H1 (cell line): ENCODE measurements at regions not wholly inside any gene's neighbourhood (a gene's known extent, or its start where the extent isn't known, plus 50 kb on each side); places are given as distances from the start of the nearest gene placed in this dataset.

Experiments used
- CTCF ChIA-PET: fragments of 300-600 bp; sonication (Branson Sonifier 250); formaldehyde crosslinking; loops from one replicate; lab custom pipeline; 2021; ENCODE audit not compliant: partially characterized antibody; lab: Charles Lee
- POLR2A ChIA-PET: fragments of 300-600 bp; sonication (Branson Sonifier 250); formaldehyde crosslinking; loops from one replicate; lab custom pipeline; 2021; ENCODE audit warnings: inconsistent platforms; ENCODE audit not compliant: partially characterized antibody; lab: Charles Lee
- DNase-seq, 2 experiments: peaks; one replicate each; pipeline versions ENCODE4 v3.0.0 to v3.0.0-alpha.2; 2010 to 2022; ENCODE audit warnings: low spot score in 2 of 2, low read depth in 1 of 2, mixed read lengths in 1 of 2
- FAIRE-seq: peaks from 2 replicates; lab custom pipeline; 2011; peaks lifted over from hg19 to GRCh38; lab: Jason Lieb, UNC
- H2AFZ ChIP-seq: 2 replicates; pipeline ENCODE4 v1.8.1; 2012; ENCODE audit warnings: low read length, inconsistent platforms
- H2AK5ac ChIP-seq: 2 replicates; pipeline ENCODE4 v1.6.1; 2013; ENCODE audit warnings: low read depth, low read length
- H2BK120ac ChIP-seq: replicated peaks from 2 replicates; pipeline ENCODE3; 2013; ENCODE audit warnings: low read depth, low read length, inconsistent platforms
- H2BK12ac ChIP-seq: 2 replicates; pipeline ENCODE4 v1.6.1; 2013; ENCODE audit warnings: low read depth, low read length
- H2BK15ac ChIP-seq: 2 replicates; pipeline ENCODE4 v1.6.1; 2013; ENCODE audit warnings: low read length
- H2BK20ac ChIP-seq: 2 replicates; pipeline ENCODE4 v1.6.1; 2013; ENCODE audit warnings: low read length
- H2BK5ac ChIP-seq: 2 replicates; pipeline ENCODE4 v1.6.1; 2013; ENCODE audit warnings: low read depth, low read length
- H3K14ac ChIP-seq: 2 replicates; pipeline ENCODE4 v1.6.1; 2013; ENCODE audit warnings: inconsistent platforms; ENCODE audit not compliant: insufficient read length
- H3K18ac ChIP-seq: 2 replicates; pipeline ENCODE4 v1.6.1; 2013; ENCODE audit warnings: low read length; ENCODE audit errors: extremely low read depth
- H3K23ac ChIP-seq: 2 replicates; pipeline ENCODE4 v1.6.1; 2013; ENCODE audit warnings: inconsistent platforms; ENCODE audit not compliant: insufficient read length
- H3K23me2 ChIP-seq: 2 replicates; pipeline ENCODE4 v1.6.1; 2013; ENCODE audit warnings: low read depth, low read length
- H3K27ac ChIP-seq: 2 replicates; pipeline ENCODE4 v1.6.1; 2011; ENCODE audit warnings: low read depth, low read length, inconsistent platforms
- H3K27me3 ChIP-seq, 4 experiments: replicated peaks in 1 of 4; 1 replicate in 1 of 4; 2 replicates in 3 of 4; pipeline versions ENCODE4 v1.6.1 to v1.8.1; 2011 to 2013; ENCODE audit warnings: low read length in 3 of 4, mild to moderate bottlenecking in 3 of 4, inconsistent platforms in 2 of 4, mixed read lengths in 2 of 4, moderate library complexity in 1 of 4; ENCODE audit not compliant: control insufficient read depth in 3 of 4, insufficient read depth in 3 of 4; ENCODE audit errors: extremely low read depth in 1 of 4
- H3K36me3 ChIP-seq, 4 experiments: 2 replicates each; pipeline versions ENCODE4 v1.6.1 to v1.8.1; 2011 to 2013; ENCODE audit warnings: mild to moderate bottlenecking in 4 of 4, low read length in 3 of 4, moderate library complexity in 2 of 4, control low read depth in 1 of 4, inconsistent platforms in 1 of 4; ENCODE audit not compliant: insufficient read depth in 4 of 4, control insufficient read depth in 2 of 4
- H3K4ac ChIP-seq: replicated peaks from 2 replicates; pipeline ENCODE3; 2013; ENCODE audit warnings: low read length, low read depth, mixed read lengths, inconsistent platforms; ENCODE audit not compliant: insufficient read length
- H3K4me1 ChIP-seq, 4 experiments: replicated peaks in 1 of 4; 1 replicate in 1 of 4; 2 replicates in 3 of 4; pipeline versions ENCODE4 v1.6.1 to v1.8.1; 2011 to 2013; ENCODE audit warnings: low read length in 3 of 4, inconsistent platforms in 2 of 4, mixed read lengths in 1 of 4; ENCODE audit not compliant: insufficient read depth in 4 of 4, control insufficient read depth in 3 of 4
- H3K4me2 ChIP-seq, 2 experiments: 2 replicates each; pipeline versions ENCODE4 v1.6.1 to v1.8.1; 2011 to 2013; ENCODE audit warnings: low read depth in 2 of 2, low read length in 2 of 2, control low read depth in 1 of 2, inconsistent platforms in 1 of 2, mild to moderate bottlenecking in 1 of 2; ENCODE audit not compliant: insufficient read depth in 1 of 2
- H3K4me3 ChIP-seq, 4 experiments: fragments of 200-600, 300-600 bp in 1 of 4; sonication (generic), shearing (Covaris generic), sonication (Bioruptor Twin) in 1 of 4; 2 replicates each; pipeline versions ENCODE4 v1.5.1 to v1.8.1; 2011 to 2016; ENCODE audit warnings: low read length in 4 of 4, low read depth in 3 of 4, control low read depth in 2 of 4, inconsistent platforms in 2 of 4, mild to moderate bottlenecking in 2 of 4, mixed read lengths in 1 of 4, moderate library complexity in 1 of 4; ENCODE audit not compliant: insufficient read depth in 2 of 4; ENCODE audit errors: extremely low read depth in 1 of 4
- H3K56ac ChIP-seq: replicated peaks from 2 replicates; pipeline ENCODE3; 2013; ENCODE audit warnings: low read depth, mild to moderate bottlenecking, mixed read lengths, low read length, inconsistent platforms; ENCODE audit not compliant: insufficient read length
- H3K79me1 ChIP-seq: 2 replicates; pipeline ENCODE4 v1.6.1; 2013; ENCODE audit warnings: low read depth, low read length, control low read depth
- H3K79me2 ChIP-seq, 2 experiments: 2 replicates each; pipeline versions ENCODE4 v1.6.1 to v1.8.1; 2012 to 2013; ENCODE audit warnings: low read length in 2 of 2, mild to moderate bottlenecking in 2 of 2, inconsistent platforms in 1 of 2; ENCODE audit not compliant: insufficient read depth in 2 of 2, control insufficient read depth in 1 of 2
- H3K9ac ChIP-seq, 4 experiments: replicated peaks in 1 of 4; 1 replicate in 1 of 4; 2 replicates in 3 of 4; pipeline versions ENCODE4 v1.6.1 to v1.8.1; 2011 to 2013; ENCODE audit warnings: low read depth in 3 of 4, low read length in 3 of 4, control low read depth in 2 of 4, mild to moderate bottlenecking in 2 of 4, moderate library complexity in 2 of 4, inconsistent platforms in 1 of 4; ENCODE audit errors: extremely low read depth in 1 of 4
- H3K9me3 ChIP-seq, 2 experiments: 2 replicates each; pipeline versions ENCODE4 v1.6.1 to v1.8.1; 2012 to 2013; ENCODE audit warnings: mild to moderate bottlenecking in 2 of 2, moderate library complexity in 2 of 2, control low read depth in 1 of 2, inconsistent platforms in 1 of 2, low read depth in 1 of 2, low read length in 1 of 2, mixed read lengths in 1 of 2; ENCODE audit not compliant: insufficient read depth in 2 of 2
- H4K20me1 ChIP-seq, 2 experiments: replicated peaks in 1 of 2; 2 replicates each; pipeline versions ENCODE3 to v1.8.1; 2011 to 2013; ENCODE audit warnings: inconsistent platforms in 2 of 2, low read length in 2 of 2, mild to moderate bottlenecking in 1 of 2; ENCODE audit not compliant: insufficient read depth in 2 of 2, control insufficient read depth in 1 of 2
- H4K5ac ChIP-seq: 2 replicates; pipeline ENCODE4 v1.6.1; 2013; ENCODE audit warnings: low read length, low read depth, mixed read lengths, inconsistent platforms; ENCODE audit not compliant: insufficient read length
- H4K8ac ChIP-seq: 2 replicates; pipeline ENCODE4 v1.8.0; 2013; ENCODE audit warnings: mild to moderate bottlenecking, moderate library complexity, low read length, inconsistent platforms; ENCODE audit not compliant: insufficient read depth; ENCODE audit errors: extremely low read depth
- H4K91ac ChIP-seq: replicated peaks from 2 replicates; pipeline ENCODE3; 2013; ENCODE audit warnings: low read length, mixed read lengths, inconsistent platforms; ENCODE audit not compliant: insufficient read length
- CBX8 ChIP-seq: fragments of 300-800, 300-1000 bp; sonication (generic); IDR thresholded peaks from 2 replicates; pipeline ENCODE4 v1.7.1; 2016; ENCODE audit warnings: low read depth, low read length, borderline replicate concordance
- CHD1 ChIP-seq: IDR thresholded peaks from 2 replicates; pipeline ENCODE4 v1.6.1; 2012; ENCODE audit warnings: low read depth, low read length, improper control_type of control experiment
- EZH2 ChIP-seq: fragments of 200-600 bp; sonication (generic); IDR thresholded peaks from 2 replicates; pipeline ENCODE4 v1.7.1; 2012; ENCODE audit warnings: low read depth, mild to moderate bottlenecking, moderate library complexity, low read length, inconsistent platforms; ENCODE audit not compliant: severe bottlenecking
- HDAC2 ChIP-seq, 2 experiments: fragments of 300-600 bp in 1 of 2; sonication (generic) in 1 of 2; IDR thresholded peaks; 2 replicates each; pipeline ENCODE4 v1.6.1; 2011 to 2012; ENCODE audit warnings: low read depth in 2 of 2, low read length in 2 of 2, mild to moderate bottlenecking in 2 of 2, moderate library complexity in 2 of 2, borderline replicate concordance in 1 of 2, inconsistent platforms in 1 of 2
- JUND ChIP-seq: IDR thresholded peaks from 2 replicates; pipeline ENCODE4 v1.6.1; 2011; ENCODE audit warnings: mild to moderate bottlenecking, improper control_type of control experiment, low read length
- KDM4A ChIP-seq: IDR thresholded peaks from one replicate; pipeline ENCODE4 v1.7.1; 2012; ENCODE audit warnings: low read depth, mild to moderate bottlenecking, moderate library complexity, low read length, inconsistent platforms; ENCODE audit not compliant: severe bottlenecking
- NRF1 ChIP-seq: IDR thresholded peaks from 2 replicates; pipeline ENCODE4 v1.6.1; 2011; ENCODE audit warnings: mild to moderate bottlenecking, low read depth, low read length, improper control_type of control experiment
- RXRA ChIP-seq: IDR thresholded peaks from 2 replicates; pipeline ENCODE4 v1.6.1; 2011; ENCODE audit warnings: low read depth, mild to moderate bottlenecking, low read length, moderate library complexity; ENCODE audit not compliant: insufficient read depth
- SIRT6 ChIP-seq: IDR thresholded peaks from one replicate; pipeline ENCODE4 v1.7.1; 2012; ENCODE audit warnings: low read length, inconsistent platforms
- SP1 ChIP-seq: IDR thresholded peaks from 2 replicates; pipeline ENCODE4 v1.6.1; 2011; ENCODE audit warnings: low read depth, low read length
- WGBS, 2 experiments: shearing (Covaris generic) in 1 of 2; methylation state at CpG; one replicate each; pipeline versions ENCODE4 v1.1.6 to v1.1.7; 2013 to 2015; ENCODE audit warnings: low lambda C conversion rate in 2 of 2, mixed read lengths in 2 of 2, inconsistent platforms in 1 of 2, low coverage in 1 of 2, missing lambda C conversion rate in 1 of 2; ENCODE audit not compliant: insufficient replicate concordance in 2 of 2, insufficient coverage in 1 of 2, insufficient read length in 1 of 2; ENCODE audit errors: extremely low coverage in 1 of 2, missing lambda C conversion rate in 1 of 2; 5-methylcytosine and 5-hydroxymethylcytosine counted together
- TF ChIP-seq, protein P1 (sequence below): IDR thresholded peaks from 2 replicates; pipeline ENCODE4 v1.6.1; 2012; ENCODE audit warnings: inconsistent platforms

DNA sequence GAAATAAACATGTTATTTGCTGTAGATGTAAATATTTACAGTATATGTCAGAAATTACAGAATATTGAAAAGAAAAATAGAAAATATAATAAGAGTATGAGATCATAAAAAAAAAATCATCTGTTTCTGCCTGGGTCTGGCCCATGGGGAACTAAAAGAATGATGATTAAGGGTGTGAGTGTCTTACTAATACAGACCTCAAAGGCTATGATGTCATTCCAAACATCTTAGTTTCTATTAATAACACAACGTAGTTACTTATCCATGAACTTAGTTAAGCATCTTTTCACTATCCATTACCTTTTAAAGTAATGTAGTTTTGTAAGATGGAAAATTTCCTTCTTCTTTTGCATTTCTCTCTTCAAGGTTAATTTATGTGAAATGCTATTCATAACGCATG lies 542.7 kb upstream of the TSPY4 start (continued):
- no peak for TF ChIP-seq CBX8

DNA sequence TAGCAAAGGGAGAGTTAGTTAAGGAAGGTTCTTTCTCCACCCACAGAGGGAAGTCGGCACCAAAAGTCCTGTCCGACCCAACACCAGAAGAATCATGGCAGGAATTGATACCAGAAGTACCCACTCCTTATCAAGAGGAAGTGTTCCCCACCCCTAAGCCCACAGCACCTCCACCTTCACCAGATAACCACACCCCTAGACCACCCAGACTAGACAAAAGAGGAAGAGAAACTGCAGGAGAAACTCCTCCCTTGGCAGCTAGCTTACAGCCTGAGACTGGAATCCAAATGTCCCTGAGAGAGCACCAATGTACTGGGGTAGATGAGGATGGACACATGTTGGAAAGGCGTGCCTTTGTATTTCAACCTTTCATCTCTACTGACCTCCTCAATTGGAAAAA lies 532.9 kb upstream of the TSPY4 start:
- no peaks in the 10 kb centered on the region for H3K4me1 ChIP-seq
- peaks cover 5 to 31% of the 10 kb centered on the region in 2 experiments; a peak in 3 of 4 replicates for H3K9me3 ChIP-seq
- H3K4ac ChIP-seq = no peak overlapping the region
- H3K23ac ChIP-seq = no peak overlapping the region
- H2BK20ac ChIP-seq = no peak overlapping the region
- POLR2A ChIA-PET = no interaction called here
- H3K27me3 ChIP-seq = no peaks in the 10 kb centered on the region
- FAIRE-seq (no peak), DNase-seq (no peak)
- H4K20me1 ChIP-seq = no peaks in the 10 kb centered on the region
- H3K23me2 ChIP-seq = no peaks in the 10 kb centered on the region
- H3K9ac ChIP-seq = no peak overlapping the region
- no peak overlapping the region for H2BK12ac ChIP-seq
- H3K79me2 ChIP-seq = no peaks in the 10 kb centered on the region
- H2AFZ ChIP-seq = no peak overlapping the region
- H3K18ac ChIP-seq = no peak overlapping the region
- WGBS, 2 experiments = 100% methylated on average over 1 of the region's 3 CpGs; no CpG with 5 or more reads in 1 of the 2 experiments
- no peak overlapping the region for H4K5ac ChIP-seq
- no peak overlapping the region for H3K27ac ChIP-seq
- H2BK120ac ChIP-seq = no peak overlapping the region
- H4K8ac ChIP-seq = no peak overlapping the region
- H2BK15ac ChIP-seq = no peak overlapping the region
- no peak overlapping the region for H2AK5ac ChIP-seq
- no peak overlapping the region for H2BK5ac ChIP-seq
- no peaks in the 10 kb centered on the region for H3K79me1 ChIP-seq
- no peak overlapping the region for H3K14ac ChIP-seq
- H3K56ac ChIP-seq = no peak overlapping the region
- CTCF ChIA-PET = no interaction called here
- no peak overlapping the region for H3K4me3 ChIP-seq
- no peak overlapping the region for H3K4me2 ChIP-seq
- H4K91ac ChIP-seq = no peak overlapping the region
- TF ChIP-seq CHD1 = no peak
- no peak for TF ChIP-seq NRF1
- TF ChIP-seq JUND = no peak
- no peak for TF ChIP-seq RXRA
- TF ChIP-seq SP1 = no peak
- TF ChIP-seq CBX8 = no peak
- TF ChIP-seq, protein P1, sequence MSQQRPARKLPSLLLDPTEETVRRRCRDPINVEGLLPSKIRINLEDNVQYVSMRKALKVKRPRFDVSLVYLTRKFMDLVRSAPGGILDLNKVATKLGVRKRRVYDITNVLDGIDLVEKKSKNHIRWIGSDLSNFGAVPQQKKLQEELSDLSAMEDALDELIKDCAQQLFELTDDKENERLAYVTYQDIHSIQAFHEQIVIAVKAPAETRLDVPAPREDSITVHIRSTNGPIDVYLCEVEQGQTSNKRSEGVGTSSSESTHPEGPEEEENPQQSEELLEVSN = no peak
- no peak for TF ChIP-seq SIRT6
- TF ChIP-seq KDM4A = no peak
- TF ChIP-seq HDAC2 (IDR thresholded peaks at IDR 0.05; ENCODE audit: borderline replicate concordance in 1 of 2, low read depth in 2 of 2, low read length in 2 of 2) = no peak
- no peak for TF ChIP-seq EZH2
- TF ChIP-seq, all 59 proteins: peak for 0
- no peaks in the 10 kb centered on the region for H3K36me3 ChIP-seq
